Thyroid gland (tissue), 4 donors: ENCODE measurements at regions not wholly inside any gene's neighbourhood (a gene's known extent, or its start where the extent isn't known, plus 50 kb on each side); places are given as distances from the start of the nearest gene placed in this dataset.

Source experiments
- DNase-seq, 2 donors: peaks; one replicate each; pipeline ENCODE4 v3.0.0-alpha.2; 2019
- H3K27ac ChIP-seq, 3 donors: fragments of 200-600 bp; sonication (generic); 1 replicate in 2 of 3; 2 replicates in 1 of 3; pipeline ENCODE4 v1.5.1; 2016 to 2019; ENCODE audit warnings: mild to moderate bottlenecking in 1 of 3, moderate library complexity in 1 of 3
- H3K27me3 ChIP-seq: fragments of 200-600 bp; sonication (generic); one replicate; pipeline ENCODE4 v1.5.1; 2019
- H3K36me3 ChIP-seq, 2 donors: fragments of 200-600 bp; sonication (generic); one replicate each; pipeline ENCODE4 v1.5.1; 2016 to 2019
- H3K4me1 ChIP-seq, 2 donors: fragments of 200-600 bp; sonication (generic); one replicate each; pipeline ENCODE4 v1.5.1; 2017 to 2019
- H3K4me3 ChIP-seq, 3 donors: fragments of 200-600 bp; sonication (generic); replicated peaks in 1 of 3; 1 replicate in 2 of 3; 2 replicates in 1 of 3; pipeline ENCODE4 v1.5.1; 2016; ENCODE audit warnings: mild to moderate bottlenecking in 1 of 3
- H3K9me3 ChIP-seq: fragments of 200-600 bp; sonication (generic); one replicate; pipeline ENCODE4 v1.5.1; 2017
- CTCF ChIP-seq, 6 experiments: fragments of 200-600 bp in 3 of 6; fragments of 450-650 bp in 3 of 6; sonication (generic) in 3 of 6; IDR thresholded peaks; one replicate each; pipeline ENCODE4 v1.5.1; 2016 to 2019; ENCODE audit warnings: antibody characterized with exemption in 6 of 6, mild to moderate bottlenecking in 2 of 6, inconsistent platforms in 1 of 6, moderate library complexity in 1 of 6
- POLR2A ChIP-seq, 2 donors: fragments of 450-650 bp; IDR thresholded peaks; one replicate each; pipeline ENCODE4 v1.6.1; 2017; ENCODE audit warnings: antibody characterized with exemption in 2 of 2, mild to moderate bottlenecking in 2 of 2, moderate library complexity in 1 of 2
- WGBS, 2 donors: methylation state at CpG; one replicate each; pipeline ENCODE4 v1.1.5; 2017; 5-methylcytosine and 5-hydroxymethylcytosine counted together
- intact Hi-C: fragments of 100-400 bp; cut with DNase I; formaldehyde crosslinking; loops from one replicate; pipeline ENCODE4 v1.15.1; 2023

- TF ChIP-seq CTCF (IDR thresholded peaks at IDR 0.05): no peak
- TF ChIP-seq POLR2A (IDR thresholded peaks at IDR 0.05): no peak
- H3K27me3 ChIP-seq: no peaks in the 10 kb centered on the region
- no peak for DNase-seq
- no peaks in the 10 kb centered on the region for H3K9me3 ChIP-seq
- no peak overlapping the region for H3K27ac ChIP-seq
- 87 to 91% methylated on average over 1 of the region's 1 CpG for WGBS, 2 donors
- peaks cover 0 to 9% of the 10 kb centered on the region in 2 donors for H3K4me1 ChIP-seq
- intact Hi-C loops: no loop called here
- H3K4me3 ChIP-seq: no peak overlapping the region
- H3K36me3 ChIP-seq: no peaks in the 10 kb centered on the region
Observed at GRCh38 chr12:92032101-92032500, 113.5 kb downstream of the BTG1 start.

GRCh38 chr12:92030618-92031017 is 115.0 kb downstream of the BTG1 start:
- 53 to 55% methylated on average over 3 of the region's 3 CpGs for WGBS, 2 donors
- intact Hi-C loops: no loop called here
- no peaks in the 10 kb centered on the region for H3K36me3 ChIP-seq
- TF ChIP-seq POLR2A (IDR thresholded peaks at IDR 0.05) (no peak), CTCF (IDR thresholded peaks at IDR 0.05) (no peak)
- H3K9me3 ChIP-seq: no peaks in the 10 kb centered on the region
- H3K27me3 ChIP-seq: no peaks in the 10 kb centered on the region
- H3K4me3 ChIP-seq: no peak overlapping the region
- DNase-seq: peak; percentile 3 to 17
- H3K27ac ChIP-seq: peak overlapping the region; percentile 18 to 50 (median 37)
- peaks cover 0 to 9% of the 10 kb centered on the region in 2 donors for H3K4me1 ChIP-seq

GRCh38 chr12:92029902-92030586 is 115.6 kb downstream of the BTG1 start:
- intact Hi-C loops: no loop called here
- TF ChIP-seq CTCF (IDR thresholded peaks at IDR 0.05): no peak
- no peak for TF ChIP-seq POLR2A (IDR thresholded peaks at IDR 0.05)
- Histone ChIP-seq H3K4me3 (no peak overlapping the region), H3K36me3 (no peaks in the 10 kb centered on the region), H3K27ac (peak overlapping the region in 2 of 3 donors; percentile 18 to 50), H3K9me3 (no peaks in the 10 kb centered on the region), H3K27me3 (no peaks in the 10 kb centered on the region), H3K4me1 (peaks cover 0 to 4% of the 10 kb centered on the region in 2 donors)
- DNase-seq: no peak
- 83 to 91% methylated on average over 3 of the region's 3 CpGs for WGBS, 2 donors

- Histone ChIP-seq H3K36me3 (no peaks in the 10 kb centered on the region), H3K9me3 (no peaks in the 10 kb centered on the region), H3K4me3 (no peak overlapping the region), H3K27me3 (no peaks in the 10 kb centered on the region), H3K27ac (no peak overlapping the region), H3K4me1 (no peaks in the 10 kb centered on the region)
- no peak for DNase-seq
- intact Hi-C loops: no loop called here
- 98 to 99% methylated on average over 2 of the region's 2 CpGs for WGBS, 2 donors
- TF ChIP-seq CTCF (IDR thresholded peaks at IDR 0.05) (no peak), POLR2A (IDR thresholded peaks at IDR 0.05) (no peak)
Observed at GRCh38 chr12:92029136-92029535, 116.5 kb downstream of the BTG1 start.

GRCh38 chr12:92028441-92028709 is 117.3 kb downstream of the BTG1 start:
- Histone ChIP-seq H3K4me1 (no peaks in the 10 kb centered on the region), H3K36me3 (no peaks in the 10 kb centered on the region), H3K9me3 (no peaks in the 10 kb centered on the region), H3K4me3 (no peak overlapping the region), H3K27ac (no peak overlapping the region), H3K27me3 (no peaks in the 10 kb centered on the region)
- intact Hi-C loops: no loop called here
- WGBS, 2 donors: 68 to 79% methylated on average over 1 of the region's 1 CpG
- no peak for DNase-seq
- no peak for TF ChIP-seq POLR2A (IDR thresholded peaks at IDR 0.05)
- TF ChIP-seq CTCF (IDR thresholded peaks at IDR 0.05): no peak
